Embryonic facial prominence (tissue), 1 donor: ENCODE measurements at regions not wholly inside any gene's neighbourhood (a gene's known extent, or its start where the extent isn't known, plus 50 kb on each side); places are given as distances from the start of the nearest gene placed in this dataset.
"Not testable (repeated sequence)": the region's sequence is repeated elsewhere in the genome, so short reads cannot be mapped to it uniquely, and the experiment has no call there.

Experiments used
- DNase-seq: peaks from one replicate; pipeline ENCODE4 v3.0.0-alpha.2; 2016; ENCODE audit errors: extremely low spot score

- no peak for DNase-seq
These were observed 986.5 kb downstream of the PCDH17 start for GRCh38 chr13:58617880-58618665.

DNA sequence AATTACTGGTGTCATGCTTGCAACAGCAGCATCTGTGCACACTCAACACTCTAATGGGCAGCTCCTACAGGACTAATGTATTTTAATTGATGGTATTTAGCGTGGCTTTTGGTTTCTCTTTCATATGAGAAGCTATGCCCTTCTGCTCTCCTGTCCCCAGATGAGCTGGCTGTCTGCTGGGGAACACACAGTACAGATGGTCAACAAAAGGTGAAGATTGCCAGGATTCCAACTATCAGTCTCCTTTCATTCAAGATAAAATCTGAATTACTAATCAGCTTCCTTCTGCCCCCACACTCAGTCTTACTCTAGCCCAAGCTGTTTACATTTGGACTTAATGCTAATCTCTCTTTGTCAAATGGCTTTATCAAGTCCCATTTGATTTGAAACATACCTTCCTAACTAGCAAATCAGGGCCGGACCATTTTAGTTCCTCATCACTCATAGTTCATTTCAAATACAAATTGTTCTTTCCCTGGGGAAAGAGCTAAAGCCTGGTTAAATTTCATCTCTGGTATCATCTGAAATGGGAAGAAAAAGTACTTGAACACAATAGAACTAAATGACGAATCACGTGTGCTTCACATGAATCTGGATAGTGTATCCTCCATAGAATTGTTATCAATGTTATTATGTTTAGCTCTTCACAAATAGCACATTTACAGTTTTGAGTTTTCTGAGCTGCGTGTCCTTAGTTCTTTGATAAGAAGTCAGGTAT lies 988.0 kb downstream of the PCDH17 start:
- no peak for DNase-seq

- no peak for DNase-seq
These were observed 988.6 kb downstream of the PCDH17 start for GRCh38 chr13:58620176-58620575.

- DNase-seq: no peak
These were observed 994.3 kb downstream of the PCDH17 start for GRCh38 chr13:58625703-58626389.

DNA sequence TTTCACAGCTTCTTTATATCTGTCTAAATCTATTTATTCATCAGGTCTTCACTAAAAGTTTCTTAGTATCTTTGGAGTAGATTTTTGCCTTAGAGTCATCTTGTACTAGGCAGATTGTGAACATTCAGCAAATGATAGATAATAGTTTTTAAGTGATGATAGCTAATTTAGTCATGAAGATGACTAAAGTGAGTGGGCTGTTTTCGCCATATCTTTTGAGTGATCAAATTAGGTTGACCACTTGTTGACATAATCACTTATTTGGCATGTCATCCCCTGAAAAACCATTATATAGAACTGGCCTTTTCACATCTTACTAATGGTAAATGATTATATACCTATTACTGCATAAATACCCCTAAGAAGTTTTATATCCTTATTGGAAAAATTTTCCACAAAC lies 999.2 kb downstream of the PCDH17 start:
- DNase-seq: no peak

- DNase-seq: no peak
These were observed 1001.7 kb downstream of the PCDH17 start for GRCh38 chr13:58633226-58633625.

DNA sequence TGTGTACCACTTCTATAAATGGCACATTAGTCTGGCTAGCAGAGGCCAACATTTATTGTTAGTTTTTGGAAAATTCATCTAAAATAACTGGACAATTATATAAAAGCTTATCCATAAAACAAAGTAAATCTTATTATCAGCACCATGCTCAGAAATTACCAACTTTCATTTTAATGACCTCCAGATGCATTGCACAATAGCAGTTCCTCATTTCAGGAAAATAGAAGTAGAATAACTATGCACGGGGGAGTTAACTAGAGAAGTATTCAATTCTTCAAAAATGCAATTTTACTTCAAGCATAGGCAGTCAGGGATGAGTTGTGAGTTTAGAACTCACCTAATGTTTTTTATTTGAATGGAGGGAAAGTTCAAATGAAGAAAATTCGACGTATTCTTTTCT lies 1023.5 kb downstream of the PCDH17 start:
- no peak for DNase-seq

- DNase-seq: no peak
These were observed 1029.3 kb downstream of the PCDH17 start for GRCh38 chr13:58660826-58661225.

- DNase-seq: no peak
These were observed 1034.8 kb downstream of the PCDH17 start for GRCh38 chr13:58666331-58666730.

DNA sequence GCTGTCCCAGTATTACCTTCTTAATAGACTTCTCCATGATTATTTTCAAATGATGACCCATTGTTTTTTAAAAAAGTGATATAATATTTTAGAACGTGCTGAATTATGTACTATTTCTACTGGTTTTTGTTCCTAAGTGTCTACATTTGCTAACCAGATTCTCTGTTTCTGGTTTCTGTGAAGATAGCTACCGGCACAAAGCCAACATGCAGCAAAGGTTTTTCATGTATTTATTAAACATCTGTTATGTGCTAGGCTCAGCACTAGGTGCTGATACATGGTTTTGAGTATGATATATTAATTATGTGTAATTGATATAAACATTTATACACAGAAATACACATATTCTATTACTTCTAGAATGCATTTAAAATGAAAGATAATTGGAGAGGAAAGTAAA lies 1035.6 kb downstream of the PCDH17 start:
- DNase-seq: no peak

DNA sequence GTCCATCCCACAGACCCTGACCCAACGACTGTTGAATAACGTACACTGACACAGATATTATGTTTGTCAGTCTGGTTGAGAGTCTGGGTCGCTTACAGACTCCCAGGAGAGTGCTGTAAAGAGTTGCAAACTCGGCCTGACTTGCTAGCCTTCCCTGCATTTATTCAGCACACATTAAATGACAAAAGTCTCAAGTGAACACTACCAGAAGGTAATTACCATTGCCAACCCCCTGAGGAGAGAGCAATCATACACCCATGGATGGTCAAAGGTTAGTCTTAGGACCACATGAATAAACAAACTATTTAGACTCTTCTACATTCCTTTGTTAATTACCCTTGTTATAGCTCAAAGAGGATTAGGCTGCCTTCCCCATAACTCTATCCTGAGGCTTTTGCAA lies 1048.6 kb downstream of the PCDH17 start:
- no peak for DNase-seq

GRCh38 chr13:58682616-58683015 lies 1051.1 kb downstream of the PCDH17 start:
- DNase-seq: no peak

DNA sequence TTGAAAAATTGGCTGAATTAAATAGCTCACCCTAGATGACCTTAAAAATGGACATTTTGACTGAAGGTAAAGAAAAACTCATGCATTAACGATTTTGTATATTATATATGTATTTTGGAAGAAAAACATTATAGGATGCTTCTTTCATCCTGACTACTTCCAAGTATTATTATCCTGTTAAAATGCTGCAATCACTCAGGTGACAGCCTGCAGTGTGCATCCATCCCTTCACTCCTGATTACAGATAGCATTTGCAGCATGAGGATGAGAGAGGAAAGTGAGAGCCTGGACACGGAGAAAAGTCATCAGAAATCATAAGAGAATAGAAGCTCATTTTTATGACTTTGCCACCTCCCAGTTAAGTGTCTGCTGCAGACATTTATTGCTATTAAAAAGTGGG lies 1055.6 kb downstream of the PCDH17 start:
- no peak for DNase-seq

DNA sequence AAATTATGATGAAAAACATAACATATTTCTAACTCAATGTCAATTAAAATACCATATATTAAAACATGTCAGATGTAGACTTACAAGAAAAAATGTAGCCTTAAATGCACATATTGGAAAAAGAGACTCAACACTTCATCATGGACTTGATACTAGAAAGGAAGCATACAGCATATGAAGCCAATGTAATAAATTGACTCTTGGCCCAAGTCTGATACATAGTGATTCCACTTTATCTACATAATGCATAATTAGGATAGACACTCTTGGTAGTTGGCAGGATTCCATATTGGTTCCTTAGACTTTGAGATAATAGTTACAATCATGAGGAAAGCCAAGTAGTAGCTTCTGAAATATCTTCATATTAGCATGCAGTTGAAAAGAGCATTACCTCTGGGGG lies 1067.0 kb downstream of the PCDH17 start:
- no peak for DNase-seq

DNA sequence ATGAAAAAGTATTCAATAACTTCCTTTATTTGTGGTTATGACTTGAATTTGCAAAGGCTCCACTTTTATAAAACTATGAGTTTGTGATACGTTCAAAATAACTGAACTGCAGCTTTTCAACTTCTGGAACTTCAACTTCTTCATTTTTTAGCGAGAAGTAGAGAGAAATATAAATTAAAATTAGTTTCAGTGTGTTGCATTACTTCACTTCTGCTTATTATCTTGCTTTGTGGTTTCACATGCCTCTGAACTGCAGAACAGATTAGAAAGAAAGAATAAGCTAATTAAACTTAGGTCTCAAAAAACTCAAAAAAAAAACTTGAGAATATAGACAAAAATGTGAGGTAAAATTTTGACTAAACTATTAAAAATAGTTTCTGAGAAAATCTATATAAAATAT lies 1073.4 kb downstream of the PCDH17 start:
- DNase-seq: no peak

- no peak for DNase-seq
These were observed 1074.9 kb downstream of the PCDH17 start for GRCh38 chr13:58706421-58706820.

- DNase-seq: no peak
These were observed 1080.6 kb downstream of the PCDH17 start for GRCh38 chr13:58712191-58712590.

DNA sequence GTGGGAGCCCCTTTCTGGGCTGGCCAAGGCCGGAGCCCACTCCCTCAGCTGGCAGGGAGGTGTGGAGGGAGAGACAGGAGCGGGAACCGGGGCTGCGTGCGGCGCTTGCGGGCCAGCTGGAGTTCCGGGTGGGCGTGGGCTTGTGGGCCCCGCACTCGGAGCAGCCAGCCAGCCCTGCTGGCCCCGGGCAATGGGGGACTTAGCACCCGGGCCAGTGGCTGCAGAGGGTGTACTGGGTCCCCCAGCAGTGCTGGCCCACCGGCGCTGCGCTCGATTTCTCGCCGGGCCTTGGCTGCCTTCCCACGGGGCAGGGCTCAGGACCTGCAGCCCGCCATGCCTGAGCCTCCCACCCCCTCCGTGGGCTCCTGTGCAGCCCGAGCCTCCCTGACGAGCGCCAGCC lies 1082.5 kb downstream of the PCDH17 start:
- not testable (repeated sequence) for DNase-seq

GRCh38 chr13:58721273-58721672 lies 1089.7 kb downstream of the PCDH17 start:
- no peak for DNase-seq

- no peak for DNase-seq
These were observed 1096.6 kb downstream of the PCDH17 start for GRCh38 chr13:58728126-58728525.

DNA sequence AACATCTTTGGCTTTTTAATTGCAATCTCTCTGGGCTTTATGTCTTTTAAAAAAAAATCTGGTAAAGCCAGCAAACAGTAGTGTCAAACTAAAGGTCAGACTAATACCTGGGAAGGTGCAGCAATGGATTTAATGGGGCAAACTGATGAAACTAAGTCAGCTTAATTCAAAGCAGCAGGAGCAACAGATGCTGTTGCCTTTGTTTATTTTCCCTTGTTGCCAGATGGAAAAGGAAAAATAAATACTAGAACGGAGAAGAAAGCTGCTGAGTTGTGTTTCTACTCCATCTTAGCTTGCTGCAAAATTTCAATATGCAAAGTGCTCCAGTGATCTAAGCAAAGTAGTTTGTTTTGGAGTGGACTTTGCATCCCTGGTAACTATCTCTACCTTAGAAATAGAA lies 1097.8 kb downstream of the PCDH17 start:
- DNase-seq: no peak

DNA sequence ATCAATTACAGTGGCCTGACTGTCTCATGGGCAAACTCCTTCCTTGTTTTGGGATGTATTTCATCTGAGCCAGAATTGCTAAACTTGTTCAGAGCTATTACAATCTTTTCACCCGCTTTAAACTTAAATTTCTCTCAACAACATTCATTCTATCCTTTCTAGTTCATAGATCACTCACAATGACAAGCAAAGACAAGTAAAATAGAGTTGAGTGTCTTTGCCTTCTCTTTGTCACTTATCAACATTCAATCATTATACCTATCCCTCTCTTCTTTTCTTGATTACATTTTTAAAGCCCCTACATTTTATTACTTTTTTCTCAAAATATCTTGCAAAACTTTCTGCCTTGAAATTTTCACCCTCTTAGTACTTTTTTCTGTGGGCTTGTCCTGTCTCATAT lies 1113.1 kb downstream of the PCDH17 start:
- no peak for DNase-seq

- DNase-seq: no peak
These were observed 1136.0 kb downstream of the PCDH17 start for GRCh38 chr13:58767566-58767965.
